ENCODE measurements at regions not wholly inside any gene's neighbourhood (a gene's known extent, or its start where the extent isn't known, plus 50 kb on each side); places are given as distances from the start of the nearest gene placed in this dataset.

- H3K27ac ChIP-seq (ENCODE audit: low read depth, low read length, poor library complexity, severe bottlenecking): no peak overlapping the region
- 0 out of 2 replicates have a peak, but pooled peaks have one; percentile 28 for TF ChIP-seq CTCF (conservative IDR thresholded peaks at IDR 0.05; ENCODE audit: low read length)
- TF ChIP-seq EZH2phosphoT487 (IDR thresholded peaks at IDR 0.05; ENCODE audit: borderline replicate concordance, low read depth, low read length): no peak
- no peaks in the 10 kb centered on the region for H3K79me2 ChIP-seq (ENCODE audit: insufficient read depth, low read depth, low read length)
- no peaks in the 10 kb centered on the region for H3K9me3 ChIP-seq (ENCODE audit: low read length)
- POLR2A ChIA-PET: no interaction called here
- H3K4me3 ChIP-seq (ENCODE audit: low read depth, low read length, poor library complexity, severe bottlenecking): no peak overlapping the region
- no TSS peak for BruUV-seq (replicated peaks)
- H3K9me2 ChIP-seq (ENCODE audit: insufficient read depth, low read length): no peaks in the 10 kb centered on the region
- no peak overlapping the region for H2AFZ ChIP-seq (ENCODE audit: low read length)
- no peaks in the 10 kb centered on the region for H4K20me1 ChIP-seq (ENCODE audit: insufficient read depth, low read length)
- no peak for DNase-seq (ENCODE audit: low spot score)
- H3K4me2 ChIP-seq (ENCODE audit: low read length): no peak overlapping the region
- CTCF ChIA-PET (ENCODE audit: unreplicated experiment): no interaction called here
- intact Hi-C loops (cut with micrococcal nuclease; ENCODE audit: unreplicated experiment): no loop called here
- H3K4me1 ChIP-seq (ENCODE audit: insufficient read depth, low read length, poor library complexity, severe bottlenecking): no peaks in the 10 kb centered on the region
- no peaks in the 10 kb centered on the region for H3K36me3 ChIP-seq (ENCODE audit: insufficient read depth, low read length)
Measured at GRCh38 chr5:8585230-8586018, 716.5 kb downstream of the MTRR start.

- Histone ChIP-seq H3K9me3 (ENCODE audit: low read length) (no peaks in the 10 kb centered on the region), H4K20me1 (ENCODE audit: insufficient read depth, low read length) (no peaks in the 10 kb centered on the region), H3K4me3 (ENCODE audit: low read depth, low read length, poor library complexity, severe bottlenecking) (no peak overlapping the region), H3K27ac (ENCODE audit: low read depth, low read length, poor library complexity, severe bottlenecking) (no peak overlapping the region), H3K4me1 (ENCODE audit: insufficient read depth, low read length, poor library complexity, severe bottlenecking) (no peaks in the 10 kb centered on the region), H3K9me2 (ENCODE audit: insufficient read depth, low read length) (no peaks in the 10 kb centered on the region), H3K79me2 (ENCODE audit: insufficient read depth, low read depth, low read length) (no peaks in the 10 kb centered on the region), H2AFZ (ENCODE audit: low read length) (no peak overlapping the region), H3K4me2 (ENCODE audit: low read length) (no peak overlapping the region), H3K36me3 (ENCODE audit: insufficient read depth, low read length) (no peaks in the 10 kb centered on the region)
- DNase-seq (ENCODE audit: low spot score): no peak
- ChIA-PET POLR2A (interaction anchor here (0.6 kb wide), 2 partner anchors 33 to 109 kb away, joined by 3 to 5 read pairs; no protein-coding TSS in a partner anchor), CTCF (ENCODE audit: unreplicated experiment) (no interaction called here)
- no TSS peak for BruUV-seq (replicated peaks)
- no peak for TF ChIP-seq CTCF (conservative IDR thresholded peaks at IDR 0.05; ENCODE audit: low read length)
- no peak for TF ChIP-seq EZH2phosphoT487 (IDR thresholded peaks at IDR 0.05; ENCODE audit: borderline replicate concordance, low read depth, low read length)
- intact Hi-C loops (cut with micrococcal nuclease; ENCODE audit: unreplicated experiment): no loop called here
Measured at GRCh38 chr5:8590959-8591358, 722.0 kb downstream of the MTRR start.

GRCh38 chr5:8598356-8598755 lies 729.4 kb downstream of the MTRR start:
- no peaks in the 10 kb centered on the region for H3K4me1 ChIP-seq (ENCODE audit: insufficient read depth, low read length, poor library complexity, severe bottlenecking)
- H3K9me2 ChIP-seq (ENCODE audit: insufficient read depth, low read length): no peaks in the 10 kb centered on the region
- no TSS peak for BruUV-seq (replicated peaks)
- H3K4me3 ChIP-seq (ENCODE audit: low read depth, low read length, poor library complexity, severe bottlenecking): no peak overlapping the region
- no peaks in the 10 kb centered on the region for H3K79me2 ChIP-seq (ENCODE audit: insufficient read depth, low read depth, low read length)
- no peaks in the 10 kb centered on the region for H3K36me3 ChIP-seq (ENCODE audit: insufficient read depth, low read length)
- H3K9me3 ChIP-seq (ENCODE audit: low read length): no peaks in the 10 kb centered on the region
- no peak overlapping the region for H3K27ac ChIP-seq (ENCODE audit: low read depth, low read length, poor library complexity, severe bottlenecking)
- no peaks in the 10 kb centered on the region for H4K20me1 ChIP-seq (ENCODE audit: insufficient read depth, low read length)
- DNase-seq (ENCODE audit: low spot score): no peak
- intact Hi-C loops (cut with micrococcal nuclease; ENCODE audit: unreplicated experiment): no loop called here
- TF ChIP-seq EZH2phosphoT487 (IDR thresholded peaks at IDR 0.05; ENCODE audit: borderline replicate concordance, low read depth, low read length) (no peak), CTCF (conservative IDR thresholded peaks at IDR 0.05; ENCODE audit: low read length) (no peak)
- no peak overlapping the region for H2AFZ ChIP-seq (ENCODE audit: low read length)
- CTCF ChIA-PET (ENCODE audit: unreplicated experiment): no interaction called here
- POLR2A ChIA-PET: interaction anchor here (0.6 kb wide), 1 partner anchor 63 kb away, joined by 3 read pairs; no protein-coding TSS in a partner anchor
- H3K4me2 ChIP-seq (ENCODE audit: low read length): no peak overlapping the region
